OCI-LY7 (cell line): ENCODE measurements at regions not wholly inside any gene's neighbourhood (a gene's known extent, or its start where the extent isn't known, plus 50 kb on each side); places are given as distances from the start of the nearest gene placed in this dataset.

Experiments
- BruUV-seq: library from RNA; stranded (reverse); fragments of 400-500 nt; replicated peaks from 2 replicates; lab custom pipeline; 2021; lab: Mats Ljungman, UMichigan
- CTCF ChIA-PET: fragments of 300-600 bp; sonication (Branson Sonifier 250); formaldehyde crosslinking; loops from one replicate; lab custom pipeline; 2022; ENCODE audit warnings: antibody characterized with exemption; ENCODE audit not compliant: unreplicated experiment; lab: Charles Lee
- POLR2A ChIA-PET: fragments of 300-600 bp; sonication (Branson Sonifier 250); formaldehyde crosslinking; loops from one replicate; lab custom pipeline; 2022; ENCODE audit warnings: antibody characterized with exemption; lab: Charles Lee
- DNase-seq: peaks from one replicate; pipeline ENCODE4 v3.0.0-alpha.2; 2015; ENCODE audit warnings: low spot score
- H2AFZ ChIP-seq: fragments of 200-600 bp; sonication (generic), shearing (Covaris generic); 2 replicates; pipeline ENCODE4 v1.6.1; 2014; ENCODE audit warnings: mild to moderate bottlenecking, antibody characterized with exemption, low read length, moderate library complexity
- H3K27ac ChIP-seq: fragments of 200-600 bp; sonication (generic); 2 replicates; pipeline ENCODE4 v1.5.1; 2014; ENCODE audit warnings: mixed run types, low read depth, mild to moderate bottlenecking, moderate library complexity, low read length, inconsistent platforms; ENCODE audit not compliant: poor library complexity, severe bottlenecking
- H3K36me3 ChIP-seq: fragments of 200-600 bp; sonication (generic); 2 replicates; pipeline ENCODE4 v1.6.1; 2014; ENCODE audit warnings: mild to moderate bottlenecking, antibody characterized with exemption, low read length, moderate library complexity, mixed read lengths; ENCODE audit not compliant: insufficient read depth
- H3K4me1 ChIP-seq: fragments of 200-600 bp; sonication (generic); 2 replicates; pipeline ENCODE4 v1.5.1; 2014; ENCODE audit warnings: mild to moderate bottlenecking, low read length; ENCODE audit not compliant: insufficient read depth, poor library complexity, severe bottlenecking
- H3K4me2 ChIP-seq: fragments of 200-600 bp; sonication (generic); 2 replicates; pipeline ENCODE4 v1.6.1; 2014; ENCODE audit warnings: mild to moderate bottlenecking, low read length
- H3K4me3 ChIP-seq: fragments of 200-600 bp; sonication (generic); 2 replicates; pipeline ENCODE4 v1.5.1; 2014; ENCODE audit warnings: mild to moderate bottlenecking, low read depth, low read length; ENCODE audit not compliant: poor library complexity, severe bottlenecking
- H3K79me2 ChIP-seq: fragments of 200-600 bp; sonication (generic); 2 replicates; pipeline ENCODE4 v1.6.1; 2016; ENCODE audit warnings: low read depth, mild to moderate bottlenecking, low read length, moderate library complexity, mixed read lengths; ENCODE audit not compliant: insufficient read depth
- H3K9me2 ChIP-seq: fragments of 200-600 bp; sonication (generic); 2 replicates; pipeline ENCODE4 v1.6.1; 2016; ENCODE audit warnings: mild to moderate bottlenecking, low read length, mixed read lengths; ENCODE audit not compliant: insufficient read depth
- H3K9me3 ChIP-seq: fragments of 200-600 bp; sonication (generic); 2 replicates; pipeline ENCODE4 v1.6.1; 2014; ENCODE audit warnings: mild to moderate bottlenecking, mixed run types, low read length, mixed read lengths
- H4K20me1 ChIP-seq: fragments of 200-600 bp; sonication (generic); 2 replicates; pipeline ENCODE4 v1.6.1; 2014; ENCODE audit warnings: mild to moderate bottlenecking, antibody characterized with exemption, low read length, moderate library complexity, mixed read lengths; ENCODE audit not compliant: insufficient read depth
- EZH2phosphoT487 ChIP-seq: fragments of 200-600 bp; sonication (generic); IDR thresholded peaks from 2 replicates; pipeline ENCODE4 v1.6.1; 2018; ENCODE audit warnings: low read depth, borderline replicate concordance, mild to moderate bottlenecking, mixed run types, antibody characterized with exemption, low read length, moderate library complexity, mixed read lengths
- intact Hi-C: fragments of 100-400 bp; cut with micrococcal nuclease; formaldehyde crosslinking; loops from one replicate; pipeline ENCODE4 v1.10.0; 2022; ENCODE audit not compliant: unreplicated experiment
- TF ChIP-seq, protein P1 (sequence below): fragments of 200-600 bp; sonication (generic); conservative IDR thresholded peaks from 2 replicates; pipeline ENCODE4 v1.5.1; 2014; ENCODE audit warnings: mild to moderate bottlenecking, antibody characterized with exemption, low read length, moderate library complexity, mixed read lengths

DNA sequence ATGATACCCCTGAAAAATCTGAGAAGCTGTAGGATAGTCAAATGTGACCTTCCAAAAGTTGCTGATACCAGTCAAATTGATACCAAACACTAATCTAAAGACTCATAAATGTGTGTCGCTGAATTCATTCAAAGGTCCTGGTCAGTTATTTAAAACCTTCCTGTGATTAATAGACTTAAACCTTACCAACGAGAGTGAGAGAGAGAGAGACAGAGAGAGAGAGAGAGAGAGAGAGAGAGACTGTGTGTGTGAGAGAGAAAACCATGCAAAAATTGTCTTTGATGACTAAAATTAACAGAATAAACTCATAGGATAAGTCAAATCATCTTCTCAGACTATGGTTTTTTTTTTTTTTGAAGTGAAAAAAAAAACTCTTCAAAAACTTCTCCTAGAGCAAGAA lies 370.9 kb upstream of the HS3ST5 start:
- no peaks in the 10 kb centered on the region for H3K9me2 ChIP-seq
- POLR2A ChIA-PET = no interaction called here
- no peaks in the 10 kb centered on the region for H3K79me2 ChIP-seq
- H3K9me3 ChIP-seq = no peaks in the 10 kb centered on the region
- CTCF ChIA-PET = no interaction called here
- no peaks in the 10 kb centered on the region for H4K20me1 ChIP-seq
- H3K4me2 ChIP-seq = no peak overlapping the region
- no peaks in the 10 kb centered on the region for H3K4me1 ChIP-seq
- H3K4me3 ChIP-seq = no peak overlapping the region
- intact Hi-C loops = no loop called here
- H2AFZ ChIP-seq = no peak overlapping the region
- TF ChIP-seq, protein P1, sequence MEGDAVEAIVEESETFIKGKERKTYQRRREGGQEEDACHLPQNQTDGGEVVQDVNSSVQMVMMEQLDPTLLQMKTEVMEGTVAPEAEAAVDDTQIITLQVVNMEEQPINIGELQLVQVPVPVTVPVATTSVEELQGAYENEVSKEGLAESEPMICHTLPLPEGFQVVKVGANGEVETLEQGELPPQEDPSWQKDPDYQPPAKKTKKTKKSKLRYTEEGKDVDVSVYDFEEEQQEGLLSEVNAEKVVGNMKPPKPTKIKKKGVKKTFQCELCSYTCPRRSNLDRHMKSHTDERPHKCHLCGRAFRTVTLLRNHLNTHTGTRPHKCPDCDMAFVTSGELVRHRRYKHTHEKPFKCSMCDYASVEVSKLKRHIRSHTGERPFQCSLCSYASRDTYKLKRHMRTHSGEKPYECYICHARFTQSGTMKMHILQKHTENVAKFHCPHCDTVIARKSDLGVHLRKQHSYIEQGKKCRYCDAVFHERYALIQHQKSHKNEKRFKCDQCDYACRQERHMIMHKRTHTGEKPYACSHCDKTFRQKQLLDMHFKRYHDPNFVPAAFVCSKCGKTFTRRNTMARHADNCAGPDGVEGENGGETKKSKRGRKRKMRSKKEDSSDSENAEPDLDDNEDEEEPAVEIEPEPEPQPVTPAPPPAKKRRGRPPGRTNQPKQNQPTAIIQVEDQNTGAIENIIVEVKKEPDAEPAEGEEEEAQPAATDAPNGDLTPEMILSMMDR = no peak
- TF ChIP-seq EZH2phosphoT487 = no peak
- no peaks in the 10 kb centered on the region for H3K36me3 ChIP-seq
- H3K27ac ChIP-seq = no peak overlapping the region
- DNase-seq = no peak
- BruUV-seq = no TSS peak

DNA sequence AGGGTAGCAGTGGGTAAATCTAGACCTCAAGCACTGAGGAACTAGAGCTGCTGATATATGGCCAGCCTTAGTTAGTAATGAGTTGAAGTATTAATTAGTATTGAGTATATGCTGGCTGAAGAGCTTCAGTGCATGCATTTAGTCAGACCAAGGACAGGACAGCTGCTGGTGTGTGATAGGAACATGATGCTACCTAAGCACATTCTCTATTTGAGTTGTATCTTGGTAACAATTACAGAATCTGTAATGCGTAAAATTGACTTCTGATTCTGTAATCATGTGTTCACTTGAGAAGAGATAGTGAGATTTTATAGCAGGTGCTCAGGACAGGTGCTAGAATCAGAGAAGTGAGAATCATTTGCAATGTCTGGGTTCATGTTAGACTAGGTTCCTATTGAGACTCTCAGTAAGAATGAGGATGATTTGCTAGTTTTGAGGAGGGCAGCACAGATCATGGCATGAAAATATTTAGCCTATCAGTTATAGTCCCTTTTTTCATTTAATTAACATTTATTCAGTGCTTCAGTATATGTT lies 369.4 kb upstream of the HS3ST5 start:
- no TSS peak for BruUV-seq
- no peak overlapping the region for H2AFZ ChIP-seq
- DNase-seq = no peak

DNA sequence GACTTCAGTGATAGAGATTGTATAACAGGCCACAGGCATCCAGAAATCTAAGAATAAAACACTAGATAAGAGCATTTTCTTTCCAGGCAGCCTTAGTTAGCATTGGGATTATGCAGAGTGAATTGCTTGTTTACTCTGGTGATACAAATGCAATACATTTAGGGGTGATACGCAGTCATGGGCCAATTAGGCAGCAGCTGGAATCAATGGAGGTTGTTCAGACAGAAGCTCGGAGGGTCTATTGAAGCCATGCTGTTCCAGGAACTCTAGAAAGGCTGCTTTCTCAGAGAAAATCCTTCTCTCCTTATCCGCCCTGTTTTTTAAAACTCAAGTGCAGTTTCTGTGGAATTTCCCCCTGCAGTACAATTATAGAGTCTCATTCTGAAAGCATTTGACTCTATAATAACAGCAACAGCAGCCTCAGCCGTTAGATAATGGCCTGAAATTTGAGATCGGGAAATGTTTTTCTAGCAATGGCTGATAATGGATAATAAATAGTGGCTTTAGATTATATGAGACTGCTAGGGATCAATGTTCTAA lies 364.3 kb upstream of the HS3ST5 start:
- no peaks in the 10 kb centered on the region for H3K9me3 ChIP-seq
- no peaks in the 10 kb centered on the region for H3K4me1 ChIP-seq
- no peaks in the 10 kb centered on the region for H3K79me2 ChIP-seq
- H2AFZ ChIP-seq = no peak overlapping the region
- TF ChIP-seq, protein P1 = no peak
- no peak for TF ChIP-seq EZH2phosphoT487
- no peak for DNase-seq
- POLR2A ChIA-PET = interaction anchor here (0.5 kb wide), 1 partner anchor 15 kb away, joined by 3 read pairs; no protein-coding TSS in a partner anchor
- no peak overlapping the region for H3K27ac ChIP-seq
- H3K36me3 ChIP-seq = no peaks in the 10 kb centered on the region
- no peaks in the 10 kb centered on the region for H3K9me2 ChIP-seq
- CTCF ChIA-PET = no interaction called here
- H4K20me1 ChIP-seq = no peaks in the 10 kb centered on the region
- H3K4me2 ChIP-seq = no peak overlapping the region
- no TSS peak for BruUV-seq
- intact Hi-C loops = no loop called here
- H3K4me3 ChIP-seq = no peak overlapping the region

More for the DNA sequence above, 369.4 kb upstream of the HS3ST5 start:
- Histone ChIP-seq H3K27ac (no peak overlapping the region), H3K9me3 (no peaks in the 10 kb centered on the region), H3K9me2 (no peaks in the 10 kb centered on the region), H3K36me3 (no peaks in the 10 kb centered on the region), H3K4me2 (no peak overlapping the region), H3K79me2 (no peaks in the 10 kb centered on the region), H3K4me1 (no peaks in the 10 kb centered on the region), H3K4me3 (no peak overlapping the region), H4K20me1 (no peaks in the 10 kb centered on the region)
- ChIA-PET POLR2A (no interaction called here), CTCF (no interaction called here)
- TF ChIP-seq EZH2phosphoT487 = no peak
- intact Hi-C loops = no loop called here
